ENCODE measurements at regions not wholly inside any gene's neighbourhood (a gene's known extent, or its start where the extent isn't known, plus 50 kb on each side); places are given as distances from the start of the nearest gene placed in this dataset.

GRCh38 chr13:44171156-44171555, 202.5 kb upstream of the SERP2 start:
- DNase-seq (ENCODE audit: low read depth in 3 of 3, low spot score in 1 of 3), result no peak

DNA sequence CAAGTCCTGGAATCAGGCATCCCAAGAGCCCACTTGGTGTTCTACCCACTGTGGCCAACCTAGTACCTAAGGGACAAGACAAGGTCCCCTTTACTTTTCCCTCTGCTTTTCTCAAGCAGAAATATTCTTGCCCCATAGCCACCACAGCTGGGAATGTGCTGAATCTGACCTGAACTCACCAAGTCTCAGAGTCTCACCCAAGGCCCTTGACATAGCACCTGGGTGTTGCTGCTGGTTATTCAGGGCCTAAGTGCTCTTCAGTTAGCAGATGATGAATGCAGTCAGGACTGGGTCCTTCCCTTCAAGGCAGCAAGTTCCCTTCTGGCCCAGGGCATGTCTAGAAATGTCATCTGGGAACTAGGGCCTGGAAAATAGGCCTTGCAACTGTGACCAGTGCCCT, 201.8 kb upstream of the SERP2 start:
- DNase-seq (ENCODE audit: low read depth in 3 of 3, low spot score in 1 of 3), result no peak

DNA sequence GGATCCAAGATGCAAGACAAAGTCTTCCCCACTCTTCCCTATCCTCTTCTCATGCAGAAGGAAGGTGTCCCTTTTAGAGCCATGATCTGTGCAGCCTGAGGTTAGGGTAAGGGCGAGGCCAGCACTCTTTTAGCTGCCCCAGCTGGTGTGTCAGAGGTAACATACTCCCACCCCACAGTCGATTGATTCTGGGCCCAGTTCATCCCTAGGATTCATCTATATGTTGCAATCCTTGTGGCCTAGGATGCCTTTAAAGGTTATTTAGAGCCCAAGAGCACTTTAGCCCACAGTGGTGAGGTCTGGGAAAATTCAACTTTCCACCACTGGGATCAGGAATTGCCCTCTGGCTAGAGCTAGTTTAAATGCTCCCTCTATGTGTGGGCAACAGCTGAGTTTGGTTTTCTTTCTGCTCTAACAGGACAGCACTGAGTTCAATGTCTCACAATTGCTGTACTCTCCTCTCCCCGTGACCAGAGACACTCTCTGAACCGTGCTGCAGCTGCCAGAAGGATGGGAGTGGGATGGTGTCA, 201.3 kb upstream of the SERP2 start:
- no peak for DNase-seq (ENCODE audit: low read depth in 3 of 3, low spot score in 1 of 3)

DNA sequence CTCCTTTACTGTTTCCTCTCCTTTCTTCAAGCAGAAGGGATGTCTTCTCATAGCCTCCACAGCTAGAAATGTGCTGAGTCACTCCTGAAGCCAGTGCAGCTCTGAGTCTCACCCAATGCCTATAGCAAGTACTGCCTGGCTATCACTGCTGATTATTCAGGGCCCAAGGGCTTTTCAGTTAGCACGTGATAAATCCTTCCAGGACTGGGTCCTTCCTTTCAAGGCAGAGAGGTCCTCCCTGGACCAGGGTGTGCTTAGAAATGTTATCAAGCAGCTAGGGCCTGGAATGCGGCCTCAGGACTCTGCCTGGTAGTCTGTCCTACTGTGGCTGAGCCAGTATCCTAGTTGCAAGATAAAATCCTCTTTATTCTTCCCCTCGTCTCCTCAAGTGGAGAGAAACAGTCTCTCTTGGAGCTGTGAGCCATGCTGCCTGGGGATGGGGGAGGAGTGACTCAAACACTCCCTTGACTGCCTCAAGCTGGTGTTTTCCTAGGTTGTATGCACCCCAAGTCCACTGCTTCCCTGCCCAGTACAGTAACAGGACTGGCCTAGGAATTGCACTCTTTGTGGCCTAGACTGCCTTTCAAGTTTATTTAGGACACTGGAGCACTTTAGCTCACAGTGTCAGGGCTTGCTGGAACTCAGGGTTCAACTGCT, 198.7 kb upstream of the SERP2 start:
- no peak for DNase-seq (ENCODE audit: low read depth in 3 of 3, low spot score in 1 of 3)

DNA sequence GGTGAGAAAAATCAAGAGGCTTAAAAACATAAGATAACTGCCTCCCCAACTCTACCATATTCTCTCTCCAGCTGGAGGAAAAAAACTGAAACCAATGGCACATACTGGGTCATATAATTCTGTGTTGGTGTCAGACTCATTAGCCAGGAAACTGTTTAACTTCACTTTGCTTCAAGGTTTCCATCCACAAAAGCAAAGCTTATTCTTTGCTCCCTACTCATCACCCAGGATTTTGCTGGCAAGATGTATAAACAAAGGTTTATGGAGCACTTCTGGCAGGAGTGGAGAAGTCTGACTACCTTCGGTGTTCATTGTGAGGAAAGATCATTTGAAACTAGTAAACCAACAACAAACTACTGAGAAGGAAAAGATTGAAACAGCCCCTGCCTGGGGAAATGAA, 197.5 kb upstream of the SERP2 start:
- no peak for DNase-seq (ENCODE audit: low read depth in 3 of 3, low spot score in 1 of 3)

GRCh38 chr13:44180876-44181536, 192.6 kb upstream of the SERP2 start:
- no peak for DNase-seq (ENCODE audit: low read depth in 3 of 3, low spot score in 1 of 3)

DNA sequence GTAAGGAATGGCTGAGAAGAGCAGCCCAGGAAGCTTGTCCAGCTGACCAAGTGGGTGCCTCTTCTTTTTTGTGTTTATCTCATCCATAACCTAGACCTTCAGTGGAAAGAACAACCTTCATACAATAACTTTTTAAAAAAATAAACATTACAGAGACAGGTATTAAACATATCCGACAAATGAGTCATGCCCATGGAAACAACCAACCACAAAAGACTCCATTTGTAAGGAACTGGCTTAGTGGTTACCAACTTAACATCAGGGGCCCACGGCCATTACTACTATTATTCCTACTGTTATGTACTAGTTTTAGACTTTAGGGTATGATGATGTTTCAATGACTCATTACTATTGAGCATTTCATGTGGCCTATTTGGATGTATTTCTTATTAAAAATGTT, 191.7 kb upstream of the SERP2 start:
- DNase-seq (ENCODE audit: low read depth in 3 of 3, low spot score in 1 of 3), result no peak

GRCh38 chr13:44184740-44185139, 188.9 kb upstream of the SERP2 start:
- DNase-seq (ENCODE audit: low read depth in 3 of 3, low spot score in 1 of 3), result no peak

- DNase-seq (ENCODE audit: low read depth in 3 of 3, low spot score in 1 of 3), result no peak
Observed at GRCh38 chr13:44188257-44188656, 185.4 kb upstream of the SERP2 start.

- DNase-seq (ENCODE audit: low read depth in 3 of 3, low spot score in 1 of 3), result no peak
Observed at GRCh38 chr13:44189085-44189484, 184.5 kb upstream of the SERP2 start.

GRCh38 chr13:44191103-44191502, 182.5 kb upstream of the SERP2 start:
- no peak for DNase-seq (ENCODE audit: low read depth in 3 of 3, low spot score in 1 of 3)

GRCh38 chr13:44191504-44192171, 182.0 kb upstream of the SERP2 start:
- peak in 1 of 3 donors; percentile 2 for DNase-seq (ENCODE audit: low read depth in 3 of 3, low spot score in 1 of 3)

- no peak for DNase-seq (ENCODE audit: low read depth in 3 of 3, low spot score in 1 of 3)
Observed at GRCh38 chr13:44193731-44194130, 179.9 kb upstream of the SERP2 start.

DNA sequence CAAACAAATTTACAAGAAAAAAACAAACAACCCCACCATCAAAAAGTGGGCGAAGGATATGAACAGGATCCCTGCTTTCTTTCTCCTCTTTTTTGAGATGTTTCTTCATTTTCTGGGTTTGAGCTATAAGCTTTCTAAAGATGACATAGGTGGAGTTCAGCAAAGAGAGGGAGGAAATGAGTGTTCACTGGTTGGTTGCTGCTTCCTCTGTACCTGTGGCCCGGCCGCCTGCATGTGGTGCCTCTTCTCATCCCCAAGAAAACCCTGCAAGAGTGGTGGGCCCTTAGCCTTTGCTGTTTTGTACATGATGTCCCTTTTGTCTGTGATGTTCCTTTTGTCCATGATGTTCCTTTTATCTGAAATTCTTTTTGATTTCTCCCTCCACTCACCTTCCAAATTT, 178.4 kb upstream of the SERP2 start:
- no peak for DNase-seq (ENCODE audit: low read depth in 3 of 3, low spot score in 1 of 3)

GRCh38 chr13:44196196-44196751, 177.3 kb upstream of the SERP2 start:
- DNase-seq (ENCODE audit: low read depth in 3 of 3, low spot score in 1 of 3), result no peak

GRCh38 chr13:44197791-44198770, 175.5 kb upstream of the SERP2 start:
- no peak for DNase-seq (ENCODE audit: low read depth in 3 of 3, low spot score in 1 of 3)

GRCh38 chr13:44198826-44199225, 174.8 kb upstream of the SERP2 start:
- DNase-seq (ENCODE audit: low read depth in 3 of 3, low spot score in 1 of 3), result no peak

GRCh38 chr13:44199627-44200207, 173.9 kb upstream of the SERP2 start:
- DNase-seq (ENCODE audit: low read depth in 3 of 3, low spot score in 1 of 3), result no peak

- no peak for DNase-seq (ENCODE audit: low read depth in 3 of 3, low spot score in 1 of 3)
Observed at GRCh38 chr13:44206434-44206833, 167.2 kb upstream of the SERP2 start.

- no peak for DNase-seq (ENCODE audit: low read depth in 3 of 3, low spot score in 1 of 3)
Observed at GRCh38 chr13:44207476-44207875, 166.1 kb upstream of the SERP2 start.

All from stimulated activated CD4-positive, alpha-beta T cell treated with anti-CD3 and anti-CD28 coated beads, TNF-alpha, amount 100 ng/mL, for 1 hour (primary cell).